H1 (cell line): ENCODE measurements at regions not wholly inside any gene's neighbourhood (a gene's known extent, or its start where the extent isn't known, plus 50 kb on each side); places are given as distances from the start of the nearest gene placed in this dataset.

Source experiments
- CTCF ChIA-PET: fragments of 300-600 bp; sonication (Branson Sonifier 250); formaldehyde crosslinking; loops from one replicate; lab custom pipeline; 2021; ENCODE audit not compliant: partially characterized antibody; lab: Charles Lee
- POLR2A ChIA-PET: fragments of 300-600 bp; sonication (Branson Sonifier 250); formaldehyde crosslinking; loops from one replicate; lab custom pipeline; 2021; ENCODE audit warnings: inconsistent platforms; ENCODE audit not compliant: partially characterized antibody; lab: Charles Lee
- DNase-seq, 2 experiments: peaks; one replicate each; pipeline versions ENCODE4 v3.0.0 to v3.0.0-alpha.2; 2010 to 2022; ENCODE audit warnings: low spot score in 2 of 2, low read depth in 1 of 2, mixed read lengths in 1 of 2
- FAIRE-seq: peaks from 2 replicates; lab custom pipeline; 2011; peaks lifted over from hg19 to GRCh38; lab: Jason Lieb, UNC
- H2AFZ ChIP-seq: 2 replicates; pipeline ENCODE4 v1.8.1; 2012; ENCODE audit warnings: low read length, inconsistent platforms
- H2AK5ac ChIP-seq: 2 replicates; pipeline ENCODE4 v1.6.1; 2013; ENCODE audit warnings: low read depth, low read length
- H2BK120ac ChIP-seq: replicated peaks from 2 replicates; pipeline ENCODE3; 2013; ENCODE audit warnings: low read depth, low read length, inconsistent platforms
- H2BK12ac ChIP-seq: 2 replicates; pipeline ENCODE4 v1.6.1; 2013; ENCODE audit warnings: low read depth, low read length
- H2BK15ac ChIP-seq: 2 replicates; pipeline ENCODE4 v1.6.1; 2013; ENCODE audit warnings: low read length
- H2BK20ac ChIP-seq: 2 replicates; pipeline ENCODE4 v1.6.1; 2013; ENCODE audit warnings: low read length
- H2BK5ac ChIP-seq: 2 replicates; pipeline ENCODE4 v1.6.1; 2013; ENCODE audit warnings: low read depth, low read length
- H3K14ac ChIP-seq: 2 replicates; pipeline ENCODE4 v1.6.1; 2013; ENCODE audit warnings: inconsistent platforms; ENCODE audit not compliant: insufficient read length
- H3K18ac ChIP-seq: 2 replicates; pipeline ENCODE4 v1.6.1; 2013; ENCODE audit warnings: low read length; ENCODE audit errors: extremely low read depth
- H3K23ac ChIP-seq: 2 replicates; pipeline ENCODE4 v1.6.1; 2013; ENCODE audit warnings: inconsistent platforms; ENCODE audit not compliant: insufficient read length
- H3K23me2 ChIP-seq: 2 replicates; pipeline ENCODE4 v1.6.1; 2013; ENCODE audit warnings: low read depth, low read length
- H3K27ac ChIP-seq: 2 replicates; pipeline ENCODE4 v1.6.1; 2011; ENCODE audit warnings: low read depth, low read length, inconsistent platforms
- H3K27me3 ChIP-seq, 4 experiments: replicated peaks in 1 of 4; 1 replicate in 1 of 4; 2 replicates in 3 of 4; pipeline versions ENCODE4 v1.6.1 to v1.8.1; 2011 to 2013; ENCODE audit warnings: low read length in 3 of 4, mild to moderate bottlenecking in 3 of 4, inconsistent platforms in 2 of 4, mixed read lengths in 2 of 4, moderate library complexity in 1 of 4; ENCODE audit not compliant: control insufficient read depth in 3 of 4, insufficient read depth in 3 of 4; ENCODE audit errors: extremely low read depth in 1 of 4
- H3K36me3 ChIP-seq, 4 experiments: 2 replicates each; pipeline versions ENCODE4 v1.6.1 to v1.8.1; 2011 to 2013; ENCODE audit warnings: mild to moderate bottlenecking in 4 of 4, low read length in 3 of 4, moderate library complexity in 2 of 4, control low read depth in 1 of 4, inconsistent platforms in 1 of 4; ENCODE audit not compliant: insufficient read depth in 4 of 4, control insufficient read depth in 2 of 4
- H3K4ac ChIP-seq: replicated peaks from 2 replicates; pipeline ENCODE3; 2013; ENCODE audit warnings: low read length, low read depth, mixed read lengths, inconsistent platforms; ENCODE audit not compliant: insufficient read length
- H3K4me1 ChIP-seq, 4 experiments: replicated peaks in 1 of 4; 1 replicate in 1 of 4; 2 replicates in 3 of 4; pipeline versions ENCODE4 v1.6.1 to v1.8.1; 2011 to 2013; ENCODE audit warnings: low read length in 3 of 4, inconsistent platforms in 2 of 4, mixed read lengths in 1 of 4; ENCODE audit not compliant: insufficient read depth in 4 of 4, control insufficient read depth in 3 of 4
- H3K4me2 ChIP-seq, 2 experiments: 2 replicates each; pipeline versions ENCODE4 v1.6.1 to v1.8.1; 2011 to 2013; ENCODE audit warnings: low read depth in 2 of 2, low read length in 2 of 2, control low read depth in 1 of 2, inconsistent platforms in 1 of 2, mild to moderate bottlenecking in 1 of 2; ENCODE audit not compliant: insufficient read depth in 1 of 2
- H3K4me3 ChIP-seq, 4 experiments: fragments of 200-600, 300-600 bp in 1 of 4; sonication (generic), shearing (Covaris generic), sonication (Bioruptor Twin) in 1 of 4; 2 replicates each; pipeline versions ENCODE4 v1.5.1 to v1.8.1; 2011 to 2016; ENCODE audit warnings: low read length in 4 of 4, low read depth in 3 of 4, control low read depth in 2 of 4, inconsistent platforms in 2 of 4, mild to moderate bottlenecking in 2 of 4, mixed read lengths in 1 of 4, moderate library complexity in 1 of 4; ENCODE audit not compliant: insufficient read depth in 2 of 4; ENCODE audit errors: extremely low read depth in 1 of 4
- H3K56ac ChIP-seq: replicated peaks from 2 replicates; pipeline ENCODE3; 2013; ENCODE audit warnings: low read depth, mild to moderate bottlenecking, mixed read lengths, low read length, inconsistent platforms; ENCODE audit not compliant: insufficient read length
- H3K79me1 ChIP-seq: 2 replicates; pipeline ENCODE4 v1.6.1; 2013; ENCODE audit warnings: low read depth, low read length, control low read depth
- H3K79me2 ChIP-seq, 2 experiments: 2 replicates each; pipeline versions ENCODE4 v1.6.1 to v1.8.1; 2012 to 2013; ENCODE audit warnings: low read length in 2 of 2, mild to moderate bottlenecking in 2 of 2, inconsistent platforms in 1 of 2; ENCODE audit not compliant: insufficient read depth in 2 of 2, control insufficient read depth in 1 of 2
- H3K9ac ChIP-seq, 4 experiments: replicated peaks in 1 of 4; 1 replicate in 1 of 4; 2 replicates in 3 of 4; pipeline versions ENCODE4 v1.6.1 to v1.8.1; 2011 to 2013; ENCODE audit warnings: low read depth in 3 of 4, low read length in 3 of 4, control low read depth in 2 of 4, mild to moderate bottlenecking in 2 of 4, moderate library complexity in 2 of 4, inconsistent platforms in 1 of 4; ENCODE audit errors: extremely low read depth in 1 of 4
- H3K9me3 ChIP-seq, 2 experiments: 2 replicates each; pipeline versions ENCODE4 v1.6.1 to v1.8.1; 2012 to 2013; ENCODE audit warnings: mild to moderate bottlenecking in 2 of 2, moderate library complexity in 2 of 2, control low read depth in 1 of 2, inconsistent platforms in 1 of 2, low read depth in 1 of 2, low read length in 1 of 2, mixed read lengths in 1 of 2; ENCODE audit not compliant: insufficient read depth in 2 of 2
- H4K20me1 ChIP-seq, 2 experiments: replicated peaks in 1 of 2; 2 replicates each; pipeline versions ENCODE3 to v1.8.1; 2011 to 2013; ENCODE audit warnings: inconsistent platforms in 2 of 2, low read length in 2 of 2, mild to moderate bottlenecking in 1 of 2; ENCODE audit not compliant: insufficient read depth in 2 of 2, control insufficient read depth in 1 of 2
- H4K5ac ChIP-seq: 2 replicates; pipeline ENCODE4 v1.6.1; 2013; ENCODE audit warnings: low read length, low read depth, mixed read lengths, inconsistent platforms; ENCODE audit not compliant: insufficient read length
- H4K8ac ChIP-seq: 2 replicates; pipeline ENCODE4 v1.8.0; 2013; ENCODE audit warnings: mild to moderate bottlenecking, moderate library complexity, low read length, inconsistent platforms; ENCODE audit not compliant: insufficient read depth; ENCODE audit errors: extremely low read depth
- H4K91ac ChIP-seq: replicated peaks from 2 replicates; pipeline ENCODE3; 2013; ENCODE audit warnings: low read length, mixed read lengths, inconsistent platforms; ENCODE audit not compliant: insufficient read length
- CTCF ChIP-seq, 3 experiments: IDR thresholded peaks; 1 replicate in 2 of 3; 2 replicates in 1 of 3; pipeline versions ENCODE4 v1.5.1 to v1.6.1; 2011; ENCODE audit warnings: low read length in 3 of 3, mild to moderate bottlenecking in 3 of 3, inconsistent platforms in 2 of 3, low read depth in 1 of 3, moderate library complexity in 1 of 3; ENCODE audit not compliant: insufficient read depth in 1 of 3; ENCODE audit errors: control extremely low read depth in 1 of 3
- RXRA ChIP-seq: IDR thresholded peaks from 2 replicates; pipeline ENCODE4 v1.6.1; 2011; ENCODE audit warnings: low read depth, mild to moderate bottlenecking, low read length, moderate library complexity; ENCODE audit not compliant: insufficient read depth
- WGBS, 2 experiments: shearing (Covaris generic) in 1 of 2; methylation state at CpG; one replicate each; pipeline versions ENCODE4 v1.1.6 to v1.1.7; 2013 to 2015; ENCODE audit warnings: low lambda C conversion rate in 2 of 2, mixed read lengths in 2 of 2, inconsistent platforms in 1 of 2, low coverage in 1 of 2, missing lambda C conversion rate in 1 of 2; ENCODE audit not compliant: insufficient replicate concordance in 2 of 2, insufficient coverage in 1 of 2, insufficient read length in 1 of 2; ENCODE audit errors: extremely low coverage in 1 of 2, missing lambda C conversion rate in 1 of 2; 5-methylcytosine and 5-hydroxymethylcytosine counted together

GRCh38 chr13:50453188-50453587 is 390.3 kb downstream of the DLEU7 start:
- H3K23me2 ChIP-seq: no peaks in the 10 kb centered on the region
- H3K18ac ChIP-seq: no peak overlapping the region
- TF ChIP-seq RXRA (no peak), CTCF (IDR thresholded peaks at IDR 0.05; ENCODE audit: control extremely low read depth in 1 of 3, insufficient read depth in 1 of 3, low read depth in 1 of 3, low read length in 3 of 3) (no peak)
- H2AFZ ChIP-seq: no peak overlapping the region
- no peak overlapping the region for H4K8ac ChIP-seq
- no peak overlapping the region for H3K27ac ChIP-seq
- no peak overlapping the region for H4K5ac ChIP-seq
- no peak overlapping the region for H3K23ac ChIP-seq
- no peak overlapping the region for H3K4me2 ChIP-seq
- H3K56ac ChIP-seq: no peak overlapping the region
- no peak overlapping the region for H3K9ac ChIP-seq
- H2BK20ac ChIP-seq: no peak overlapping the region
- H2BK120ac ChIP-seq: no peak overlapping the region
- no peak overlapping the region for H4K91ac ChIP-seq
- H3K36me3 ChIP-seq: no peaks in the 10 kb centered on the region
- no peaks in the 10 kb centered on the region for H3K79me2 ChIP-seq
- H2BK15ac ChIP-seq: no peak overlapping the region
- no peak overlapping the region for H3K4me3 ChIP-seq
- H3K4me1 ChIP-seq: peaks cover 1 to 9% (median 4%) of the 10 kb centered on the region in 4 experiments; a peak in 5 of 7 replicates
- WGBS, 2 experiments: 81% methylated on average over 3 of the region's 3 CpGs; no CpG with 5 or more reads in 1 of the 2 experiments
- FAIRE-seq: no peak
- H3K27me3 ChIP-seq: no peaks in the 10 kb centered on the region
- no peaks in the 10 kb centered on the region for H3K9me3 ChIP-seq
- DNase-seq: no peak
- no peaks in the 10 kb centered on the region for H4K20me1 ChIP-seq
- H2AK5ac ChIP-seq: no peak overlapping the region
- H2BK5ac ChIP-seq: no peak overlapping the region
- POLR2A ChIA-PET: no interaction called here
- CTCF ChIA-PET: no interaction called here
- H3K79me1 ChIP-seq: no peaks in the 10 kb centered on the region
- H2BK12ac ChIP-seq: no peak overlapping the region
- no peak overlapping the region for H3K14ac ChIP-seq
- H3K4ac ChIP-seq: no peak overlapping the region
